ENCODE measurements at regions not wholly inside any gene's neighbourhood (a gene's known extent, or its start where the extent isn't known, plus 50 kb on each side); places are given as distances from the start of the nearest gene placed in this dataset.

DNA sequence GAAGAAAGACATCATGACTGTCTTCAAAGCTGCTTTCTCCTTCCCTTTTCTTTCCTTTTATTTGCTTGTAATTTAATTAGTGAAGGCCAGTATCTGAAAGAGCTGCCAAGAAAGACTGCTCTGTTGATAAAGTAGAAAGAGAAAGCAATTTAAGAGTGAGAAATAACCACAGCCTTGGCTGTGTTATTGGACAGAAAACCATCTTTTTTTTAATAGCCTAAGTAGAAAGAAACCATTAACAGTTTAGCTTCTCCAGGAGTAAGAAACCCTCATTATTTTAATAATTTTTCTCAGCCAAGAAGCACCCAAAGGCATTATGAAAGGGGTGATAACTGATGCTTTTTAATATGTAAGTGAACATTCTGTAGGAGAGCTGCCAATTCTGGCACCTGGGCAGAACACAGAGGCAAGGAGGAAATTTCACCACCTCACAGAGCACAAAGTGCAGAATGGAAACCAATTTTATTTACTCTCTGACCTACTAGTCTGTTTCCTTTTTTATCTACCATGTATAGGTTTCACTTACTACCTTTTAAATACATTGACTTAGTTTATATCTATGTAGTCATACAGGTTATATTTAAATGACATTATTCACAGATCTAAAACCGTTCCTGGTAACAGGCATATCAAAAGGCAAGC is 703.2 kb downstream of the MRPL39 start:
- in situ Hi-C loops (cut with HindIII; ENCODE audit: low pct_ligation_motif_present, low pct_unique_long_range_greater_than_20kb, low sequenced_read_pairs), result no loop called here
- DNase-seq, result no peak

DNA sequence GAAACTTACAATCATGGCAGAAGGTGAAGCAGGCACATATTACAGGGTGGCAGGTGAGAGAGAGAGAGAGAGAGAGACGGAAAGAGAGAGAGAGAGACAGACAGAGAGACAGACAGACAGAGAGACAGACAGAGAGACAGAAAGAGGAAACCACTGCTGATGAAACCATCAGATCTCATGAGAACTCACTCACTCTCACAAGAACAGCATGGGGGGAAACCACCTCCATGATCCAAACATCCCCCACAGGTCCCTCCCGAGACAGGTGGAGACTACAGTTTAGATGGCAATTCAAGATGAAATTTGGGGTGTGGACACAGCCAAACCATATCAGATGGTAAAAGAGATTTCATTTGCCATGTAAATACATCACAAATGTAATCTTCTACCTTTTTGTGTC is 708.1 kb downstream of the MRPL39 start:
- in situ Hi-C loops (cut with HindIII; ENCODE audit: low pct_ligation_motif_present, low pct_unique_long_range_greater_than_20kb, low sequenced_read_pairs), result no loop called here
- DNase-seq, result no peak

DNA sequence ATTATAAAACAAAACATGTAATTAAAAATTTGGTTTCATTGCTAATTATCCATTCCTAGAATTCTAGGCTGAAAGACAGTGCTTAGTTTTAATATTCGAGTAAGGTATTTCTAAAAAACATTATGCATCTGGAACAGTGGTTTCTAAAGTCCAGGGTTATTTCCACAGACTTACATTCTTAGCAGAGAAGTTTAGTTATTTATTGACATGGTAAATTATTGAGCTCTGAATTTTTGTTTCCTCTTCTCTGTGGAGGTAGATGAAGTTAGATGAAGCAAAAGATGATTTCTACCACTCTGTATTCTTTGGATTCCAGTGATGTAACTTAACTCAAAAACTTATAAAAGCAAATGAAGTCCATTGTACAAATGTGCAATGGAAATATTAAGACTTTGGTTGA is 709.4 kb downstream of the MRPL39 start:
- in situ Hi-C loops (cut with HindIII; ENCODE audit: low pct_ligation_motif_present, low pct_unique_long_range_greater_than_20kb, low sequenced_read_pairs), result no loop called here
- peak; percentile 0 for DNase-seq

DNA sequence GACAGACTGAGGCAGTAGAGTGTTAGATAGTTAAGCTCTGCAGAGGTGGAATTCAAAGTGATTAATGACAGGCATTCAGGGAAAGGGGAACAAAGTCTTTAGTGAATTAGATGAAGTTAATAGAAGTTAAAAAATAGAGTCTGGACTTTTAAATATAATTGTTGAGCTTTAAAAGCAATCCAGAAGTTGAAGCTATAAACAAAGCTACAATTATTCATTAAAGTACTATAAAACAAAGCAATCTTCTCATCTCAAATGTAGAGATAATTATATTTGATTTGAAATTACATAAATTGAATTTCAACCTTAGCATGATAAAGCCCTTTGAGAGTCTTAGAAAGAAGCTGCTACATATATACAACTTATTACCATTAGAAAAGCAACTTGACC is 710.6 kb downstream of the MRPL39 start:
- no peak for DNase-seq
- in situ Hi-C loops (cut with HindIII; ENCODE audit: low pct_ligation_motif_present, low pct_unique_long_range_greater_than_20kb, low sequenced_read_pairs), result no loop called here

DNA sequence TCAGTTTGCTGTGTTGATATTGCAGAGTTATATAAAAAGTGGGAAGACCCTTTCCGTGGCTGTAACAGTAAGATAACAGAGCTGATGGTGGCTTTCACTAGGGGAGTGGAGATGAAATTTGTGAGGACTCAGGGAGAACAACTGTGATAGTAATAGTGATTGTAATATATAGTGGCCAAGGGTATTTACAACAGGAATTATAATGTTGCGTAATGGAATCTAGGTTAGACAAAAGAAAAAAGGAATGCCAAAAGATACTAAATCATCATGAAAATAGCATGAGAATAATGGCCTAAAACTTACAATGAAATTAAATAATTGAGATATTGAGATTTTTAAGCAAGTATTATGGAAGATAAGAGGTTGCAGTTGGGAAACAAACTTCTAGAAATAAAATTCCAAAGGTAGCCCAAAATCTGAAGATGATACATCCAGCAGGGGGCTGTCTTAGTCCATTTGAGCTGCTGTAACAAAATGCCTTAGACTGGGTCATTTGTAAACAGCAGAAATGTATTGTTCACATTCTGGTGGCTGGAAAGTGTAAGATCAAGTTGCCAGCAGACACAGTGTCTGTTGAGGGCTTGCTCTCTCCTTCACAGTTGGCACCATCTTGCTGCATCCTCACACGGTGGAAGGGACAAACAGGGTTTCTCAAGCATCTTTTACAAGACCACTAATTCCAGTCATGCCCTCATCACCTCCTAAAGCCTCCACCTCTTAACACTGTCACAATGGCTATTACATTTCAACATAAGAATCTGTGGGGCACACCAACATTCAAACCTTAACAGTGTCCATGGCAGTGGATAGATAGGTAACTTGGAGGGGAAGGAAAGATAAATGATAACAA is 711.2 kb downstream of the MRPL39 start:
- DNase-seq, result peak; percentile 2

DNA sequence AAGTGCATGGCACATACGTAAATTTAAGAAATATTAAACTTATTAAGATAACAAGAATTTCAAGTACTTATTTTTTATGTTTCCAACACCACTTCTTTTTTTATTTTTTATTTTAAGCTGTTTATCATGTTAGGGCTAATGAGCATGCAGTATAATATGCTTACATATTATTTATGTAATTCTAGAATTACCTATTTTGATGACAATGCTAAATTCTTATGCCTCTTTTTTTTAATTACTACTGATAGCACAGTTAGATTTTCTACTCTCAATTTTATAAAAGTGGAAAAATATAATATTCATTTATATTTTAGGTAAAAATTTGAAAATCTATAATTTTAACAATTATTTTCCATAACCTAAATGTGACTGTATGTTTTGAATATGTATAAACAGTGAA is 713.0 kb downstream of the MRPL39 start:
- DNase-seq, result no peak
- in situ Hi-C loops (cut with HindIII; ENCODE audit: low pct_ligation_motif_present, low pct_unique_long_range_greater_than_20kb, low sequenced_read_pairs), result no loop called here

More for the DNA sequence above, 711.2 kb downstream of the MRPL39 start:
- in situ Hi-C loops (cut with HindIII; ENCODE audit: low pct_ligation_motif_present, low pct_unique_long_range_greater_than_20kb, low sequenced_read_pairs), result no loop called here

DNA sequence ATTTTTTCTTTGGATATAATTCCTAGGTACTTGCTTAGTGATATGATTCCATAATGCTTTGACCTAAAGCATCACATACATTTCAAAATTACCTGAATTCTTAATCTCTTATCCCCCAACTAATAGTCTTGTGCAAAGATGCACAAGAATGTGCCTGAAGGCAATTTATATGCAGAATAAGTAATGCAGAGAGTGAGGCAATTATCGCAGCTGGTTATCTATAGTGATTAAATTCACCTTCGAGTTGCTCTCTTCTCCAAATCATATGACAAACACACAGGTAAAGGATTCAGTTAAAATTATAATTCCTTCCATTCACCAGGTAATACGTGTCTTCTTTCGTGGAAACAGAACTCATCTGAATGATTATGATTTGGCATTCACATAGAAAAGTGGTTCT is 717.3 kb downstream of the MRPL39 start:
- in situ Hi-C loops (cut with HindIII; ENCODE audit: low pct_ligation_motif_present, low pct_unique_long_range_greater_than_20kb, low sequenced_read_pairs), result no loop called here

DNA sequence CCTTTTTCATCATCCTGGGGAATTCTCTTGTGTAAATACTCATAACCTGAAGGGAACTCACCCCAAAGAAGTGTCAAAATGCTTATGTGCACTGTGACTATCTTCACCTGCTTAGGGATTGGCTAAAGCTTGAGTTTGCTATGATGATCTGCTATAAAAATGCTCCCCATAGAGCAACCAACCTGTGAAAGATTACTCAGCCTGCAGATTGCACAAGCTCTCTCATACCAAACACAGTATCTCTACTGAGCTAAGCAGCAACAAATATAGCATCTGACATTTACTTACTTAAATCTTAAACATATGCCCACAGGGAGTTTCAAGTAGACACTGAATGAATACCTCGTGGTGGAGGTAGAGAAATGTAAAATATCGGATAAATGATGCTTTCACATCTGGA is 725.8 kb downstream of the MRPL39 start:
- no peak for DNase-seq
- in situ Hi-C loops (cut with HindIII; ENCODE audit: low pct_ligation_motif_present, low pct_unique_long_range_greater_than_20kb, low sequenced_read_pairs), result no loop called here

More for the DNA sequence above, 717.3 kb downstream of the MRPL39 start:
- DNase-seq, result no peak

DNA sequence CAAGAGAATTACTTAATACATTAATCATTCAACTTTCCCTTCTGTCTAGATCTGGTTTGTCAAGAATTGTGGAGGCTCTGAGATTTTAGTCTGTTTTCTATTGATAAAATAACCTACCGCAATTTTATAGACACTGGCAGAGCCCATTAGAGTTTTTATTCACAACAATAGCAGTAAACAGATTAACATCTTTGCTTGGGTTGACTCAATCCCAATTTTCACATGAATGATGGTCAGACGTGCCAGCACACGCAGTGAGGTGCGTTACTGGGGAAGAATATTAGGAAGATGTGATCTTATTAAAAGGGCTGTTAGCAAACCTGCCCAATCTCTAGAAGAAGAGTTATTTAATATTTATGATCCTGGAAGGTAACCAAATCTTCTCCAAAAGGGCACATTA is 736.6 kb downstream of the MRPL39 start:
- in situ Hi-C loops (cut with HindIII; ENCODE audit: low pct_ligation_motif_present, low pct_unique_long_range_greater_than_20kb, low sequenced_read_pairs), result no loop called here
- DNase-seq, result no peak

DNA sequence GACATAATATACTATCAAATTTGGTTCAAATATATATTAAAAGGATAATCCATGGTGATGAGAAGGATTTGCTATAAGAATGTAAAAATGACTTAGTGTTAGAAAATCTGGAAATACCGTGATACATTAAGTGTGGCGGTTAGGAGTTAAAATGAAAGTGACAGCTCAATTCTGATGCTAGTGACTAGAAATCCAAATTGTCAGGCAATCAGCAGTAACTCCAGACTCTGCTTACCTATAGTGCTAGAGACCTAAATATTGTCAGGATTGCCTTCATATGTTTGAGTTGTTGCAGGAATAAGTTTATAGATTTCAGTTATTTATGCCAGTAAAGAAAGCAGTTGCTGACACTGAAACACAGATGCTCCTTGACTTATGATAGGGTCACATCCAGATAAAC is 737.4 kb downstream of the MRPL39 start:
- in situ Hi-C loops (cut with HindIII; ENCODE audit: low pct_ligation_motif_present, low pct_unique_long_range_greater_than_20kb, low sequenced_read_pairs), result no loop called here
- DNase-seq, result no peak

DNA sequence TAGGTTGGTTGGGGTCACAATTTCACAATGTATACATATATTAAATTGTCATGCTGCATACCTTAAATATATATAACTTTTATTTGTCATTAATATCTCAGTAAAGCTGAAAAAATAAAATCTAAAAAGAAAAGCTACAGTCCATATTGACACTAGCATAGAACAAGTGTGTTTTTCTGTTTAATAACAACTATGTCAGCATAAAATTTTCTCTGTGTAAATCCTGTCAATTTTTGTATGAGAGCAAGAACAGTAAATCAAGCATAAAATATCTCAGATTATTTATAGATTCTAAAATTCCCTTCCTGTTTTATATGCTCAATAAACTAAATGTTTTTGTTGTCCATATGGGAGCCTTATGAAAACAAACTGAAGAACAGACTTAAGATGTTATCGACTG is 739.2 kb downstream of the MRPL39 start:
- in situ Hi-C loops (cut with HindIII; ENCODE audit: low pct_ligation_motif_present, low pct_unique_long_range_greater_than_20kb, low sequenced_read_pairs), result no loop called here
- no peak for DNase-seq

DNA sequence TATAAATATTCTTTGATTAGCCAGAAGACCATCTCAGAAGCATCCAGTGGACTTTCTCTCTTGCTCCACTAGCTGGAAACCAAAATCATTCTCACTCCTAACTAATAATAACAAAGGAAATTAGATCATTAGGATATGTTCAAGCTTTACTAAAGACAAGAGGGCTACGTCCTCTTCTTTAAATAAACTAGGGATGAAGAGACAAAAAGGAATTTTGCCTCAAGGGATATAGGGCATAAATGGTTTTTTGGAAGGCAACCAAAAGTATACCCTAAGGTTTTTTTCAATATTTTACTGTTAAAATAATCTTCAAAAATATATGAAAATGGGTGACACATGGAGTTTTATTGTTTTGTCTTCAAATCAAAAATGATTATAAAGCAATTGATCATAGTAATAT is 745.8 kb downstream of the MRPL39 start:
- in situ Hi-C loops (cut with HindIII; ENCODE audit: low pct_ligation_motif_present, low pct_unique_long_range_greater_than_20kb, low sequenced_read_pairs), result no loop called here
- no peak for DNase-seq

DNA sequence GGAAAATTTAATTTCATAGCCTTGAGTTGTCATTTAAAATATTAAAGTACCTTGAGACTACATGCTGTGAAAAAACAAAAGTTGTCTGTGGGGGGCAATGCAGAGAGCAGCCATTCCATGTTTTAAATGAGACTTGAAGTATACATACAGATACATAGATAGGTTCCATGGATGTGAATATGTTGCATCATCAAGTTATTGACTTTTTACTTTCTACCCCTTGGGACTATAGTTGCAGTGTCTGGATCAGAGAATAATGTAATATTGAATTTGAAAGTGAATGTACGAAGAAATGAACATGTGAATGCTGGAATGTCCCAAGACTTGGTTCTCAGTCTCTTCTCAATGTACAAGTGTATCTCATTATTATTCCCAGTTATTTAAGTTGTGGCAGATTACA is 751.0 kb downstream of the MRPL39 start:
- DNase-seq, result no peak
- in situ Hi-C loops (cut with HindIII; ENCODE audit: low pct_ligation_motif_present, low pct_unique_long_range_greater_than_20kb, low sequenced_read_pairs), result no loop called here

DNA sequence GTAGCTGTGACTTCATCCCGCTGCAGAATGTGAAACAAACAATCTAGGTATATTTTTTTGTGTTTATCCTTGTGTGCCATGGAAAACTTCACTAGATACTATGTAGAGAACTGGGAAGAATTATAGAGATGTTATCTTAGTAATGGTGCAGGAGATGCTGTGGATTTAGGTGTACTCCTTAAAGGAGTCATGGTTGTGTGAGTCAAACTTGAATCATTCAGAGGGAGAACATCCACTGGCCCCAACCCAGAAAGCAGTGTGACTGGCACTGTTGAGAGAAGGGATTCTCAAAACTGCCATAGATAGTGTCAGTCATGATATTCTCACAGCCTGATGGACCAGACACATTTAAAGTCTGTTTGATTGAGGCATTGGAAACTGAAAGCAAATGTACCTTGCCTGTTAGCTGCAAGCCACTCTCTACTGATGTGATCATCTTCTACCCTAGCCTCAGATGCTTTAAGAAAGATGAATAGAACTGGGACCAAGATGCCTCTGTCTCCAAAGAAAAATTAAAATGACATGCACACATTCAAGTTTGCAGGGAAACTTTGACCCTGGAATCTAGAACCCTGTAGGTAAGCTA is 754.6 kb downstream of the MRPL39 start:
- DNase-seq, result no peak
- in situ Hi-C loops (cut with HindIII; ENCODE audit: low pct_ligation_motif_present, low pct_unique_long_range_greater_than_20kb, low sequenced_read_pairs), result no loop called here

DNA sequence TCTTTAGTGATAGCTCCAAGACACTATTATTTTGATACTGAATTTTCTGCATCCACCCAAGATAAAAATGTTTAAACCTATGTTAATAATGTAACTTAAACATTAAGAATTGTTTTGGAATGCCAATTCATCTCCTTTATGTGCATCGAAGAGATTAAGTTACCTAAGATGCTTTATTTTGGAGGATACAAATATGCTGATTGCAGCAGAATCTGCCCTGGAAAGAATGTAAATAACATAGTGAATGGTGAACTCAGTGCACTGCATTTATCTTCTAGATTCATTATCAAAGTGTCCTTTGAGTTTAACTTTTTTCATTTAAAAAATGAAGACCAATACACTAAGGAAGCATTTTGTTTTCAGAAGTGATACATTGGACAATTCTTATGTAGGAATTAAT is 757.2 kb downstream of the MRPL39 start:
- DNase-seq, result no peak
- in situ Hi-C loops (cut with HindIII; ENCODE audit: low pct_ligation_motif_present, low pct_unique_long_range_greater_than_20kb, low sequenced_read_pairs), result no loop called here

DNA sequence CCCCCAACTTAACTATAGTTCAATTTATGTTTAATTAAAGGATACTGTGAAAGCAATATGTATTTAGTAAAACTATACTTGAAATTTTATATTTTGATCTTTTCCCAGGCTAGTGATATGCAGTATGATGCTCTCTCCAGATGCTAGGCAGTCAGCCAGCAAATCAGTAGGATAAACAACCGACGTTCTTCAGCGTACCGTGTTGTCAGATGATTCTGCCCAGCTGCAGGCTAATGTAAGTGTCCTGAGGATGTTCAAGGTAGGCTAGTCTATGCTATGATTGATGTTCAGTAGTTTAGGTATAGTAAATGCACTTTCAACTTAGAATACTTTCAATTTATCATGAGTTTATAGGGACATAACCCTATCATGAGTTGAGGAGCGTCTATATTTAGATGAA is 762.6 kb downstream of the MRPL39 start:
- in situ Hi-C loops (cut with HindIII; ENCODE audit: low pct_ligation_motif_present, low pct_unique_long_range_greater_than_20kb, low sequenced_read_pairs), result no loop called here
- no peak for DNase-seq

DNA sequence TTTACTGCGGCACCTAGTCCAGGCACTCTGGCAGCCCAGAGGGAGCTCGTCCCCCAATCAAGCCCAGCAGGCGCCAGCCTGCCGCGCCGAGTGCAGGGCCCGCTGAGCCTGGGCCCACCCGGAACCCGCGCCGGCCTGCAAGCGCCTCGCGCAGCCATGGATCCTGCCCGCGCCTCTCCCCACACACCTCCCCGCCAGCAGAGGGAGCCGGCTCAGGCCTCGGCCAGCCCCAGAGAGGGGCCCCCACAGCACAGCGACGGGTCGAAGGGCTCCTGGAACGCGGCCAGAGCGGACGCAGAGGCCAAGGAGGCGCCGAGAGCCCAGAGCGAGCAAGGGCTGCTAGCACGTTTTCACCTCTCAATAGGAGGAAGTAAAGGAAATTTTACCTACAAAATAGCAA is 767.0 kb downstream of the MRPL39 start:
- in situ Hi-C loops (cut with HindIII; ENCODE audit: low pct_ligation_motif_present, low pct_unique_long_range_greater_than_20kb, low sequenced_read_pairs), result no loop called here
- no peak for DNase-seq

DNA sequence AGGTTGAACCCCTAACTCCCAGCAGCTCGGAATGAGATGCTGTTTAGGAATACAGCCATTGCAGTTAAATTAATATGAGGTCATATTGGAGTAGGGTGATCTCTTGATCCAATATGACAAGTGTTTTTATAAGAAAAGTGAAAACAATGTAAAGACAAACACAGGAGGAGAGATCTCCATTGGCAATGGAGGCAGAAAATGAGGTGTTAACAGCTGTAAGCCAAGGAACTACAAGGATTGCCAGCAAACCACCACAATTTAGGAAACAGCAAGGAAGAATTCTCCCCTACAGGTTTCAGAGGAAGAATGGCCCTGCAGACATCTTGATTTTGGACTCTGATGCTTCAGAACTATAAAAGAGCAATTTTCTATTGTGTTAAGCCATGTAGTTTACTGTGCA is 774.3 kb downstream of the MRPL39 start:
- DNase-seq, result no peak
- in situ Hi-C loops (cut with HindIII; ENCODE audit: low pct_ligation_motif_present, low pct_unique_long_range_greater_than_20kb, low sequenced_read_pairs), result no loop called here

DNA sequence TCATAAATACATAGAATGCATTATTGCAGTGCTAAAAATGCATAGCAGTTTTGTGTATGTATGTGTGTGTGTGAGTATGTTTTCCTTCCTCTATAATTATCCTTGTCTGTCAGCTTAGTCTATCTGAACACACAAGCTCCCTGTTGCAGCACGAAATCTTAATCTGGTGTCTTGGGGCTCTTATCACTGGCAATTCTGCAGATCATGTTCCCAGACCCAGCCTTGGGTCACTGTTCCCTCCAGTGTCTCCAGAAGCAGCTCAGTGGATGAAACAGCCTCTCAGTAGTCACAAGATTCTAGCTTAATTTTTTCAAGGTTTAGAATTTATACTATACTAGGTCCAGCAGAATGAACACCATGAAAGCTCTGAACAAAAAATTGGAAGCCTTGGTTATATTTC is 777.9 kb downstream of the MRPL39 start:
- DNase-seq, result no peak
- in situ Hi-C loops (cut with HindIII; ENCODE audit: low pct_ligation_motif_present, low pct_unique_long_range_greater_than_20kb, low sequenced_read_pairs), result no loop called here

DNA sequence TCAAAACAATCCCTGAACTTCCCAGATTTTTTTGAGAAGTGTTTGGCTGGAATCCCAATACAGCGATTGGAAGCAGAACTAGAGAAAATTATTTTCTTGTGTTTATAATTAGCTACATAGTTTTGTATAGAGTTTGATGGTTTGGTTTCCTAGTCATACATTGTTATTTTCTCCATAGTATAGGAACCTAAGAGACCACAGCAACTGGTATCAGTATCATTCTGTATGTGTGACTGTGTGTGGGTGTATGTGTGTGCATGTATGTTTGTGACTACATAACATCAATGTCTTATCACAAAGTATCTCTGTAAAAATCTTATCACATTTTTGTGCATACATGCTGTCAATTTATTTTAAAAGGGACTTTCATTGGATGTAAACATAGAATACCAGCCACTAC is 780.5 kb downstream of the MRPL39 start:
- in situ Hi-C loops (cut with HindIII; ENCODE audit: low pct_ligation_motif_present, low pct_unique_long_range_greater_than_20kb, low sequenced_read_pairs), result no loop called here

More for the DNA sequence above, 780.5 kb downstream of the MRPL39 start:
- no peak for DNase-seq

Measured in ACHN (cell line).